ENCODE measurements at regions not wholly inside any gene's neighbourhood (a gene's known extent, or its start where the extent isn't known, plus 50 kb on each side); places are given as distances from the start of the nearest gene placed in this dataset.
A peak's percentile ranks its signal among the peaks of the same experiment; 100 is the strongest.

GRCh38 chr2:134118279-134119116 is 135.4 kb upstream of the MGAT5 start:
- Histone ChIP-seq H4K20me1 (ENCODE audit: insufficient read depth, low read length) (peaks cover 7% of the 10 kb centered on the region), H3K27me3 (ENCODE audit: insufficient read depth, low read length) (peaks cover 11% of the 10 kb centered on the region), H3K4me1 (ENCODE audit: insufficient read depth, low read length) (peaks cover 16% of the 10 kb centered on the region), H3K36me3 (ENCODE audit: insufficient read depth, low read length) (no peaks in the 10 kb centered on the region), H3K79me2 (ENCODE audit: insufficient read depth, low read length) (peaks cover 23% of the 10 kb centered on the region), H2AFZ (ENCODE audit: low read length) (peak overlapping the region; percentile 20), H3K4me2 (ENCODE audit: insufficient read depth, low read length) (peak overlapping the region; percentile 85), H3K9me3 (ENCODE audit: low read depth, low read length) (no peaks in the 10 kb centered on the region), H3K4me3 (ENCODE audit: insufficient read depth, low read length) (peak overlapping the region; percentile 90), H3K27ac (ENCODE audit: low read depth, low read length) (peak overlapping the region; percentile 26)
- peak; percentile 99 for DNase-seq (ENCODE audit: insufficient read length, low spot score, missing footprints)
- TF ChIP-seq CTCF (IDR thresholded peaks at IDR 0.05; ENCODE audit: extremely low read depth, low read depth, low read length), result peak; percentile 92

- Histone ChIP-seq H3K4me1 (ENCODE audit: insufficient read depth, low read length) (peaks cover 20% of the 10 kb centered on the region), H3K79me2 (ENCODE audit: insufficient read depth, low read length) (peaks cover 30% of the 10 kb centered on the region), H3K9me3 (ENCODE audit: low read depth, low read length) (no peaks in the 10 kb centered on the region), H3K36me3 (ENCODE audit: insufficient read depth, low read length) (no peaks in the 10 kb centered on the region), H2AFZ (ENCODE audit: low read length) (peak overlapping the region; percentile 88), H3K27me3 (ENCODE audit: insufficient read depth, low read length) (peaks cover 5% of the 10 kb centered on the region), H3K4me2 (ENCODE audit: insufficient read depth, low read length) (peak overlapping the region; percentile 85), H4K20me1 (ENCODE audit: insufficient read depth, low read length) (peaks cover 12% of the 10 kb centered on the region), H3K27ac (ENCODE audit: low read depth, low read length) (peak overlapping the region; percentile 26), H3K4me3 (ENCODE audit: insufficient read depth, low read length) (peak overlapping the region; percentile 90)
- TF ChIP-seq CTCF (IDR thresholded peaks at IDR 0.05; ENCODE audit: extremely low read depth, low read depth, low read length), result no peak
- no peak for DNase-seq (ENCODE audit: insufficient read length, low spot score, missing footprints)
These were observed 134.7 kb upstream of the MGAT5 start for GRCh38 chr2:134119117-134119712.

GRCh38 chr2:134119713-134120405 is 134.0 kb upstream of the MGAT5 start:
- peak overlapping the region; percentile 90 for H3K4me3 ChIP-seq (ENCODE audit: insufficient read depth, low read length)
- peaks cover 1% of the 10 kb centered on the region for H3K27me3 ChIP-seq (ENCODE audit: insufficient read depth, low read length)
- peak overlapping the region; percentile 53 for H3K27ac ChIP-seq (ENCODE audit: low read depth, low read length)
- H3K4me1 ChIP-seq (ENCODE audit: insufficient read depth, low read length), result peaks cover 23% of the 10 kb centered on the region
- H3K79me2 ChIP-seq (ENCODE audit: insufficient read depth, low read length), result peaks cover 35% of the 10 kb centered on the region
- H3K9me3 ChIP-seq (ENCODE audit: low read depth, low read length), result no peaks in the 10 kb centered on the region
- peaks cover 17% of the 10 kb centered on the region for H4K20me1 ChIP-seq (ENCODE audit: insufficient read depth, low read length)
- peak overlapping the region; percentile 88 for H2AFZ ChIP-seq (ENCODE audit: low read length)
- peak overlapping the region; percentile 85 for H3K4me2 ChIP-seq (ENCODE audit: insufficient read depth, low read length)
- no peaks in the 10 kb centered on the region for H3K36me3 ChIP-seq (ENCODE audit: insufficient read depth, low read length)
- DNase-seq (ENCODE audit: insufficient read length, low spot score, missing footprints), result peak; percentile 99
- no peak for TF ChIP-seq CTCF (IDR thresholded peaks at IDR 0.05; ENCODE audit: extremely low read depth, low read depth, low read length)

- peaks cover 40% of the 10 kb centered on the region for H3K79me2 ChIP-seq (ENCODE audit: insufficient read depth, low read length)
- H3K36me3 ChIP-seq (ENCODE audit: insufficient read depth, low read length), result no peaks in the 10 kb centered on the region
- TF ChIP-seq CTCF (IDR thresholded peaks at IDR 0.05; ENCODE audit: extremely low read depth, low read depth, low read length), result no peak
- no peak overlapping the region for H3K27ac ChIP-seq (ENCODE audit: low read depth, low read length)
- H3K4me3 ChIP-seq (ENCODE audit: insufficient read depth, low read length), result peak overlapping the region; percentile 90
- no peak for DNase-seq (ENCODE audit: insufficient read length, low spot score, missing footprints)
- H2AFZ ChIP-seq (ENCODE audit: low read length), result peak overlapping the region; percentile 41
- H4K20me1 ChIP-seq (ENCODE audit: insufficient read depth, low read length), result peaks cover 22% of the 10 kb centered on the region
- H3K4me1 ChIP-seq (ENCODE audit: insufficient read depth, low read length), result peaks cover 23% of the 10 kb centered on the region
- H3K9me3 ChIP-seq (ENCODE audit: low read depth, low read length), result no peaks in the 10 kb centered on the region
- no peaks in the 10 kb centered on the region for H3K27me3 ChIP-seq (ENCODE audit: insufficient read depth, low read length)
- H3K4me2 ChIP-seq (ENCODE audit: insufficient read depth, low read length), result peak overlapping the region; percentile 85
These were observed 133.5 kb upstream of the MGAT5 start for GRCh38 chr2:134120406-134120732.
